Astrocyte (in vitro differentiated cells and primary cell): ENCODE measurements at regions not wholly inside any gene's neighbourhood (a gene's known extent, or its start where the extent isn't known, plus 50 kb on each side); places are given as distances from the start of the nearest gene placed in this dataset.
"Not testable (repeated sequence)": the region's sequence is repeated elsewhere in the genome, so short reads cannot be mapped to it uniquely, and the experiment has no call there.

Experiments
- DNase-seq: peaks from one replicate; pipeline ENCODE4 v3.0.0-alpha.2; 2010; ENCODE audit warnings: low read depth
- FAIRE-seq: peaks from 2 replicates; lab custom pipeline; 2011; peaks lifted over from hg19 to GRCh38; lab: Jason Lieb, UNC
- H2AFZ ChIP-seq: 2 replicates; pipeline ENCODE4 v1.6.0; 2012; ENCODE audit warnings: low read depth, low read length, inconsistent platforms
- H3K27ac ChIP-seq: 2 replicates; pipeline ENCODE4 v1.5.1; 2011; ENCODE audit warnings: low read depth, low read length, inconsistent platforms
- H3K27me3 ChIP-seq: 2 replicates; pipeline ENCODE4 v1.6.0; 2011; ENCODE audit warnings: low read length, inconsistent platforms; ENCODE audit not compliant: insufficient read depth
- H3K36me3 ChIP-seq: 2 replicates; pipeline ENCODE4 v1.5.1; 2011; ENCODE audit warnings: low read length, inconsistent platforms; ENCODE audit not compliant: insufficient read depth
- H3K4me1 ChIP-seq: 2 replicates; pipeline ENCODE4 v1.5.1; 2011; ENCODE audit warnings: low read length, inconsistent platforms; ENCODE audit not compliant: insufficient read depth
- H3K4me2 ChIP-seq: 2 replicates; pipeline ENCODE4 v1.6.0; 2012; ENCODE audit warnings: low read length, inconsistent platforms
- H3K4me3 ChIP-seq: 2 replicates; pipeline ENCODE4 v1.5.1; 2011; ENCODE audit warnings: low read depth, mild to moderate bottlenecking, low read length, inconsistent platforms; ENCODE audit not compliant: insufficient read depth
- H3K79me2 ChIP-seq: 2 replicates; pipeline ENCODE4 v1.6.0; 2012; ENCODE audit warnings: mild to moderate bottlenecking, low read length, inconsistent platforms; ENCODE audit not compliant: insufficient read depth
- H3K9ac ChIP-seq: 2 replicates; pipeline ENCODE4 v1.6.0; 2012; ENCODE audit warnings: mild to moderate bottlenecking, low read length, inconsistent platforms
- H3K9me3 ChIP-seq: 2 replicates; pipeline ENCODE4 v1.5.1; 2012; ENCODE audit warnings: low read depth, mild to moderate bottlenecking, low read length, inconsistent platforms; ENCODE audit not compliant: insufficient read depth
- H4K20me1 ChIP-seq: 2 replicates; pipeline ENCODE4 v1.6.0; 2012; ENCODE audit warnings: low read length, inconsistent platforms; ENCODE audit not compliant: insufficient read depth
- H3K27ac Mint-ChIP-seq: one replicate; pipeline ENCODE4 v1.8.0; 2021; ENCODE audit warnings: mild to moderate bottlenecking, mixed read lengths; ENCODE audit not compliant: unreplicated experiment
- H3K27me3 Mint-ChIP-seq: one replicate; pipeline ENCODE4 v1.8.0; 2021; ENCODE audit warnings: low read depth, mixed read lengths; ENCODE audit not compliant: unreplicated experiment
- H3K36me3 Mint-ChIP-seq: one replicate; pipeline ENCODE4 v1.8.0; 2021; ENCODE audit warnings: low read depth, mixed read lengths; ENCODE audit not compliant: unreplicated experiment
- H3K4me1 Mint-ChIP-seq: one replicate; pipeline ENCODE4 v1.8.0; 2021; ENCODE audit warnings: low read depth, mixed read lengths; ENCODE audit not compliant: unreplicated experiment
- H3K4me3 Mint-ChIP-seq: one replicate; pipeline ENCODE4 v1.8.0; 2021; ENCODE audit warnings: mild to moderate bottlenecking, moderate library complexity, mixed read lengths; ENCODE audit not compliant: unreplicated experiment
- H3K9me3 Mint-ChIP-seq: one replicate; pipeline ENCODE4 v1.8.0; 2021; ENCODE audit warnings: mild to moderate bottlenecking, mixed read lengths; ENCODE audit not compliant: unreplicated experiment

DNA sequence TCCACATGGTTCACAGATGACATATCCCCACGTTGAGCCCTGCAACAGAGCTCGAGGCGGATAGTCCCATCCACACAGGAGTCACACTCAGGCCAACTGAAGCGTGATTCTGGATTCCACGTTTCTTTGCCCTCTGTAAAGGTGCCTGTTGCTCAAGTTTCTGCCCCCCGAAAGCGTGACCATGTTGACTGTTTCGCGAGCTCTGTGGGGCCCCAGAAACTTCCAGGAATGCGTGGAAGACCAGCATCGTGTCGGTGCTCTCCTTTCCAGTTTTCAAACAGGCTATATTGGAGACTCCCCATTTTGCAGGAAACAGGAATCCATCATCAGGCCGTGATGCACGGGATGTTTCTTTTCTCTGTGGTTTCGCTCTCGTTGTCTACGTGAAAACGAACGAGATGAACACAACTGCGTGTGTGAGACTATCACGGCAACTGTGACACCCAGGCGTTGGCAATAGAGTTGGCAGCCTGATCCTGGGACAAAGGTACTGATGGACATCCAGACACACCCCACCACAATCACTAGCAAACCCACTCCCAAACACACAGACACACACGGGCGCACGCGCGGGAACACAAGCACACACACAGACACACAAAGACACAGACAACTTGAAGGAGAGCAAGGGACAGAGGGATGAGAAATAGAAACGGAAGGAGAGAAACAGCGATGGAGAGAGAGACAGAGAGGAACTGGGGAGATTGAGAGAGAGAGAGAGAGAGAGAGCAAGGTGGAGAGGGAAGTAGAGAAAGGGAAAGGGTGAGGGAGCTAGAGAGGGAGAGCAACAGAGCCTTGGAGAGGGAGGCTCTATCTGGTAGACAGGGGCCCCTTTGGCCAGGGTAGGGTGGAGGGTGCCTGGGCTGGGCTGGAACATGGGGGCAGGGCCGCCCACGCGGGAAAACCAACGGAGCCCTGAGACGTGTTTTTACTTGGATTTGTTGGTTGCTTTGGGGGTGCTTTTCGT, 1609.3 kb downstream of the SPATA31A7 start:
- peak; percentile 31 for DNase-seq

DNA sequence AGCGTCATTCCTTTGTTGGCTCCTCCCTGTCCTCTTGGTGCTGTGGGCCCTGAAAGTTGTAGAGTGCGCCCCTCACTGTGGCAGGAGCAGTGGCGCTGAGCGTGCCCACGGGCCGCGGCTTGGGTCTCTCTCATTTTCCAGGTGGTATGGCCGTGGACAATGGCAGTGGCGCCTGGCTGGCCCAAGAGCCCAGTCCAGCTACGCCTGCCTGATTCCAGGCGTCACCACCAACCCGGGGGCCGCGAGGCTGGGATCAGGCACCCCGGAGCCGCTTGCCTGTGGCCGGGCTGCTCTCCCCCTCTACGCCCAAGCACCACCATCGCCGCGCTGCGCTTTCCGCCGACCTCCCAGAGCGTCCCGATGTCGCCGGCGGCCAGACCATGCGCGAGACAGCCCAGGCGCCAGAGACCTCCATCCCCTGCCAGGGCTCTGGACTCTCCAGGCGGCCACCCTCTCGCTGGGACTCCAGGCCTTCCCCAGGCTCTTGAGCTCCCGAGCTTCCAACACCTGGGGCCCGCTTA, 1610.1 kb downstream of the SPATA31A7 start:
- Histone ChIP-seq H3K4me1 (peaks cover 28% of the 10 kb centered on the region), H3K9ac (peak overlapping the region; percentile 95), H3K4me3 (peak overlapping the region; percentile 73), H2AFZ (peak overlapping the region; percentile 81), H3K27ac (peak overlapping the region; percentile 68), H3K4me2 (peak overlapping the region; percentile 87), H3K79me2 (peaks cover 46% of the 10 kb centered on the region)
- FAIRE-seq, H3K27me3 ChIP-seq, H3K36me3 ChIP-seq, H3K27ac Mint-ChIP-seq, H3K4me1 Mint-ChIP-seq, H4K20me1 ChIP-seq, H3K36me3 Mint-ChIP-seq, DNase-seq, H3K9me3 ChIP-seq: not testable (repeated sequence)
- Mint-ChIP-seq H3K9me3 (peaks cover 24% of the 10 kb centered on the region), H3K4me3 (peak overlapping the region; percentile 40), H3K27me3 (peaks cover 49% of the 10 kb centered on the region)

More for the DNA sequence above, 1609.3 kb downstream of the SPATA31A7 start:
- not testable (repeated sequence) for H3K9me3 ChIP-seq, H3K27me3 ChIP-seq, FAIRE-seq, H3K36me3 Mint-ChIP-seq, H4K20me1 ChIP-seq, H3K36me3 ChIP-seq, H3K4me1 Mint-ChIP-seq
- Mint-ChIP-seq H3K27me3 (peaks cover 41% of the 10 kb centered on the region), H3K4me3 (peak overlapping the region; percentile 40), H3K27ac (peak overlapping the region; percentile 4), H3K9me3 (peaks cover 21% of the 10 kb centered on the region)
- Histone ChIP-seq H3K79me2 (peaks cover 41% of the 10 kb centered on the region), H3K4me2 (peak overlapping the region; percentile 87), H2AFZ (peak overlapping the region; percentile 81), H3K9ac (peak overlapping the region; percentile 95), H3K4me3 (peak overlapping the region; percentile 73), H3K27ac (peak overlapping the region; percentile 68), H3K4me1 (peaks cover 28% of the 10 kb centered on the region)

DNA sequence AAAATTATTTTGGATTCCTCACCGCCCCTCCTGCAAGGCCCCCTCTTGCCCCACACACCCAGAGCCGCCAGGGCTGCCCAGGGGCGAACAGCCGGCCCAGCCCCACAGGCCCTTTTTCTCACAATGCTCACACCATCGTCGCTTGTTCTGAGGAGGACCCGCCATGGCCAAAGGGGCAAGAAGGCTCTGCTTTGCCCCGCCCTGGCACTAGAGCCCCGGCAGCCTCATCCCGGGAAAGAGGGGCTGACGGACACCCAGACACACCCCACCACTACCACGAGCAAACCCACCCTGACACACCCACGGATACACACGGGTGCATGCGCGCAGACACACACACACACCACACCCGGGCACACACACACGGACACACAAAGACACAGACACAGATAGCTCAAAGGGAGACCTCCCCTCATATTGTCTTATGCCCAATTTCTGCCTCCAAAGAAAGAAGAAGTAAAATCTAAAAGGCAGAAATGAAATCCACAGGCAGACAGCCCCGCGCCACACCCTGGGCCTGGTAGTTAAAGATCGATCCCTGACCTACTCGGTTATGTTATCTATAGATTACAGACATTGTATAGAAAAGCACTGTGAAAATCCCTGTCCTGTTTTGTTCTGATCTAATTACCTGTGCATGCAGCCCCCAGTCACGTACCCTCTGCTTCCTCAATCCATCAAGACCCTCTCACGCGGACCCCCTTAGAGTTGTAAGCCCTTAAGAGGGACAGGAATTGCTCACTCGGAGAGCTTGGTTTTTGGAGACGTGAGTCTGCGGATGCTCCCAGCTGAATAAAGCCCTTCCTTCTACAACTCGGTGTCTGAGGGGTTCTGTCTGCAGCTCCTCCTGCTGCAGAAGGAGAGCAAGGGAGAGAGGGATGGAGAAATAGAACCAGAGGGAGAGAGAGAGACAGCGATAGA, 1610.9 kb downstream of the SPATA31A7 start:
- Mint-ChIP-seq H3K27ac (peak overlapping the region; percentile 55), H3K9me3 (peaks cover 24% of the 10 kb centered on the region), H3K27me3 (peaks cover 55% of the 10 kb centered on the region), H3K4me3 (peak overlapping the region; percentile 81)
- not testable (repeated sequence) for H3K36me3 Mint-ChIP-seq, FAIRE-seq, H3K9me3 ChIP-seq, H4K20me1 ChIP-seq, H3K4me1 Mint-ChIP-seq, H3K27me3 ChIP-seq, H3K36me3 ChIP-seq
- Histone ChIP-seq H3K9ac (peak overlapping the region; percentile 95), H3K4me2 (peak overlapping the region; percentile 87), H3K4me1 (peaks cover 28% of the 10 kb centered on the region), H3K4me3 (peak overlapping the region; percentile 73), H3K27ac (peak overlapping the region; percentile 94), H2AFZ (peak overlapping the region; percentile 47), H3K79me2 (peaks cover 46% of the 10 kb centered on the region)
- DNase-seq = peak; percentile 23

DNA sequence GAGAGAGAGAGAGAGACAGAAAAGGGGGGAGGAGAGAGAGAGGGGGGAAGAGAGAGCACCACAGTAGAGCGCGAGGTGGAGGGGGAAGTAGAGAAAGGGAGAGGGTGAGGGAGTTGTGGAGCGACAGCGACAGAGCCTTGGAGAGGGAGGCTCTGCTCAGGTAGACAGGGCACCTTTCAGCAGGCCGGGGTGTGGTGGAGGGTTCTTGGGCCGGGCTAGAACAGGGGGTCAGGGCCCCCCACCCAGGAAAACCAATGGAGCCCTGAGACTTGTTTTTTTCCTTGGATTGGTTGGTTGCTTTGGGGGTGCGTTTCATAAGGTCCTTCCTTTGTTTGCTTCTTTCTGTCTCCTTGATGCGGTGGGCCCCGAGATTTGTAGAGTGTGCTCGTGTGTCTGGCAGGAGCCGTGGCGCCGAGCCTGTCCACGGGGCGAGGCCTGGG, 1611.6 kb downstream of the SPATA31A7 start:
- peaks cover 28% of the 10 kb centered on the region for H3K4me1 ChIP-seq
- Mint-ChIP-seq H3K27me3 (peaks cover 59% of the 10 kb centered on the region), H3K9me3 (peaks cover 24% of the 10 kb centered on the region), H3K27ac (peak overlapping the region; percentile 75), H3K4me3 (peak overlapping the region; percentile 81)
- peak overlapping the region; percentile 95 for H3K9ac ChIP-seq
- H3K27ac ChIP-seq = peak overlapping the region; percentile 94
- not testable (repeated sequence) for H3K9me3 ChIP-seq, H3K4me1 Mint-ChIP-seq, H3K36me3 Mint-ChIP-seq, FAIRE-seq, H3K27me3 ChIP-seq, H4K20me1 ChIP-seq, H3K36me3 ChIP-seq
- H3K79me2 ChIP-seq = peaks cover 46% of the 10 kb centered on the region
- peak overlapping the region; percentile 94 for H2AFZ ChIP-seq
- peak overlapping the region; percentile 73 for H3K4me3 ChIP-seq
- DNase-seq = peak; percentile 18
- H3K4me2 ChIP-seq = peak overlapping the region; percentile 87

DNA sequence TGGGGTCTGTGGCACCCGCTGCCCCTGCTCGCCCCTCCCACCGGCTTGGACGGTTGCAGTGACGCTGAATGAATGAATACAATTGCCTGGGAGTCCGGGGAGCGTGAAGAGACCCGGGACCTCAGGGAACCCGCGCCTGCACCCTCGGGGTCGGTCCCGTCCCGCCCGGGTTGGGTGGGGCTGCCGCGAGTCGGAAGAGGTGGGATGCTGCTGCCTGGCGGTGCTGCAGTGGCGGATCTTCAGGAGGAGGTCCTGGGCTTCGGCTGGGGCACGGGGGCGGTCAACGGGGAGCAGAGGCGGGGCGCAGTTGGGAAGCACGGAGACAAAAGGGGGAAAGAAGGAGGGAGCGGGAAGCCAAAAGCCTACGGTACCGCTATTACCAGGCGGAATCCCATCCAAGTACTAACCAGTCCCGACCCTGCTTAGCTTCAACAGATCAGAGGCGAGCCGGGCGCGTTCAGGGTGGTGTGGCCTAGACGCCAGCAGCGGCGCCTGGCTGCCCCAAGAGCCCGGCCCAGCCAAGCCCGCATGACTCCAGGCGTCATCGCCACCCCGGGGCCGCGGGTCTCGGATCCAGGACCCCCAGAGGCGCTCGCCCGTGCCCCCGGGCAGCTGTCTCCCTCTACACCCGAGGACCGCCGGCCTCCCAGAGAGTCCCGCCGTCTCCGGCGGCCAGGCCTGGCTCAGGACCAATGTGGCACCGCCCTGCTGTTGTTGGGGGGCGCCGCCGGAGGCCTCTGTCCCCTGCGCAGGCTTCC, 1612.3 kb downstream of the SPATA31A7 start:
- H3K36me3 ChIP-seq, FAIRE-seq, H3K27me3 ChIP-seq, H3K36me3 Mint-ChIP-seq, H4K20me1 ChIP-seq, H3K9me3 ChIP-seq, H3K4me1 Mint-ChIP-seq: not testable (repeated sequence)
- Histone ChIP-seq H3K4me1 (peaks cover 28% of the 10 kb centered on the region), H3K9ac (peak overlapping the region; percentile 95), H3K4me3 (peak overlapping the region; percentile 73), H2AFZ (peak overlapping the region; percentile 94), H3K27ac (peak overlapping the region; percentile 94), H3K4me2 (peak overlapping the region; percentile 87), H3K79me2 (peaks cover 46% of the 10 kb centered on the region)
- peak; percentile 70 for DNase-seq
- H3K27ac Mint-ChIP-seq = peak overlapping the region; percentile 75
- peaks cover 24% of the 10 kb centered on the region for H3K9me3 Mint-ChIP-seq
- H3K27me3 Mint-ChIP-seq = peaks cover 59% of the 10 kb centered on the region
- H3K4me3 Mint-ChIP-seq = peak overlapping the region; percentile 81
